Psoas muscle (tissue), 7 donors: ENCODE measurements at regions not wholly inside any gene's neighbourhood (a gene's known extent, or its start where the extent isn't known, plus 50 kb on each side); places are given as distances from the start of the nearest gene placed in this dataset.

Experiments used
- ATAC-seq, 4 donors: fragments of 200-7000 bp; cut with Tn5 transposase; one replicate each; pipeline ENCODE4 v1.9.1; 2020; ENCODE audit warnings: moderate library complexity in 3 of 4, mild to moderate bottlenecking in 2 of 4
- DNase-seq, 2 donors: peaks; one replicate each; pipeline ENCODE4 v3.0.0-alpha.2; 2020
- H3K27ac ChIP-seq: fragments of 200-600 bp; one replicate; pipeline ENCODE4 v1.8.0; 2022
- H3K27me3 ChIP-seq, 3 donors: fragments of 200-600 bp in 1 of 3; one replicate each; pipeline versions ENCODE4 v1.6.1 to v1.8.0; 2013 to 2022; ENCODE audit warnings: low read length in 2 of 3, mild to moderate bottlenecking in 2 of 3, moderate library complexity in 1 of 3; ENCODE audit not compliant: insufficient read depth in 3 of 3
- H3K36me3 ChIP-seq, 2 donors: fragments of 200-600 bp in 1 of 2; one replicate each; pipeline versions ENCODE4 v1.6.1 to v1.8.0; 2013 to 2022; ENCODE audit warnings: low read depth in 1 of 2, mild to moderate bottlenecking in 1 of 2, moderate library complexity in 1 of 2; ENCODE audit not compliant: insufficient read depth in 1 of 2
- H3K4me1 ChIP-seq: fragments of 200-600 bp; one replicate; pipeline ENCODE4 v1.8.0; 2022
- H3K4me3 ChIP-seq: fragments of 200-600 bp; one replicate; pipeline ENCODE4 v1.8.0; 2022; ENCODE audit warnings: mild to moderate bottlenecking
- H3K9me3 ChIP-seq: fragments of 200-600 bp; one replicate; pipeline ENCODE4 v1.8.0; 2022
- WGBS, 3 donors: extraction: QIAGEN DNeasy Blood & Tissue Kit; methylation state at CpG; one replicate each; pipeline versions ENCODE4 v1.1.6 to v1.1.7; 2013; 5-methylcytosine and 5-hydroxymethylcytosine counted together
- intact Hi-C, 2 donors: fragments of 100-400 bp; cut with DNase I; formaldehyde crosslinking; loops; one replicate each; pipeline versions ENCODE4 v1.11.0 to v1.14.2; 2022
- TF ChIP-seq, protein P1 (sequence below): fragments of 200-600 bp; IDR thresholded peaks from one replicate; pipeline ENCODE4 v1.8.0; 2022; ENCODE audit warnings: antibody characterized with exemption
- donor health status: healthy with polysubstance abuse.
- donor health status: DM: no; HTN: no; CAD: no; lungs with moderate emphysema.
- donor health status: Bipolar disorder and iron deficiency.
- donor health status: healthy.
- donor health status: DM: yes; HTN: yes; CAD: no.
- donor health status: DM: no; HTN: no; CAD: no.
- donor health status: DM: yes; HTN: yes; CAD: no.

GRCh38 chr10:3838460-3839437 lies 53.7 kb upstream of the KLF6 start:
- no peaks in the 10 kb centered on the region for H3K9me3 ChIP-seq
- DNase-seq (no peak), ATAC-seq (no peak)
- no peak overlapping the region for H3K4me3 ChIP-seq
- 86 to 88% (median 88%) methylated on average over 14 of the region's 14 CpGs for WGBS, 3 donors
- TF ChIP-seq, protein P1, sequence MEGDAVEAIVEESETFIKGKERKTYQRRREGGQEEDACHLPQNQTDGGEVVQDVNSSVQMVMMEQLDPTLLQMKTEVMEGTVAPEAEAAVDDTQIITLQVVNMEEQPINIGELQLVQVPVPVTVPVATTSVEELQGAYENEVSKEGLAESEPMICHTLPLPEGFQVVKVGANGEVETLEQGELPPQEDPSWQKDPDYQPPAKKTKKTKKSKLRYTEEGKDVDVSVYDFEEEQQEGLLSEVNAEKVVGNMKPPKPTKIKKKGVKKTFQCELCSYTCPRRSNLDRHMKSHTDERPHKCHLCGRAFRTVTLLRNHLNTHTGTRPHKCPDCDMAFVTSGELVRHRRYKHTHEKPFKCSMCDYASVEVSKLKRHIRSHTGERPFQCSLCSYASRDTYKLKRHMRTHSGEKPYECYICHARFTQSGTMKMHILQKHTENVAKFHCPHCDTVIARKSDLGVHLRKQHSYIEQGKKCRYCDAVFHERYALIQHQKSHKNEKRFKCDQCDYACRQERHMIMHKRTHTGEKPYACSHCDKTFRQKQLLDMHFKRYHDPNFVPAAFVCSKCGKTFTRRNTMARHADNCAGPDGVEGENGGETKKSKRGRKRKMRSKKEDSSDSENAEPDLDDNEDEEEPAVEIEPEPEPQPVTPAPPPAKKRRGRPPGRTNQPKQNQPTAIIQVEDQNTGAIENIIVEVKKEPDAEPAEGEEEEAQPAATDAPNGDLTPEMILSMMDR: no peak
- no peak overlapping the region for H3K27ac ChIP-seq
- intact Hi-C loops: loop anchor here in 1 of 2 donors (10.0 kb wide), 1 partner anchor 1444 kb away; no protein-coding TSS in a partner anchor
- no peaks in the 10 kb centered on the region for H3K4me1 ChIP-seq
- H3K36me3 ChIP-seq: no peaks in the 10 kb centered on the region
- no peaks in the 10 kb centered on the region for H3K27me3 ChIP-seq

- no peaks in the 10 kb centered on the region for H3K9me3 ChIP-seq
- H3K27ac ChIP-seq: no peak overlapping the region
- H3K36me3 ChIP-seq: no peaks in the 10 kb centered on the region
- ATAC-seq (no peak), DNase-seq (no peak)
- H3K27me3 ChIP-seq: no peaks in the 10 kb centered on the region
- no peaks in the 10 kb centered on the region for H3K4me1 ChIP-seq
- TF ChIP-seq, protein P1: no peak
- no peak overlapping the region for H3K4me3 ChIP-seq
- WGBS, 3 donors: 89 to 91% (median 90%) methylated on average over 9 of the region's 9 CpGs
- intact Hi-C loops: loop anchor here in 1 of 2 donors (10.0 kb wide), 1 partner anchor 1443 kb away; no protein-coding TSS in a partner anchor
Measured at GRCh38 chr10:3837647-3838459, 52.8 kb upstream of the KLF6 start.

DNA sequence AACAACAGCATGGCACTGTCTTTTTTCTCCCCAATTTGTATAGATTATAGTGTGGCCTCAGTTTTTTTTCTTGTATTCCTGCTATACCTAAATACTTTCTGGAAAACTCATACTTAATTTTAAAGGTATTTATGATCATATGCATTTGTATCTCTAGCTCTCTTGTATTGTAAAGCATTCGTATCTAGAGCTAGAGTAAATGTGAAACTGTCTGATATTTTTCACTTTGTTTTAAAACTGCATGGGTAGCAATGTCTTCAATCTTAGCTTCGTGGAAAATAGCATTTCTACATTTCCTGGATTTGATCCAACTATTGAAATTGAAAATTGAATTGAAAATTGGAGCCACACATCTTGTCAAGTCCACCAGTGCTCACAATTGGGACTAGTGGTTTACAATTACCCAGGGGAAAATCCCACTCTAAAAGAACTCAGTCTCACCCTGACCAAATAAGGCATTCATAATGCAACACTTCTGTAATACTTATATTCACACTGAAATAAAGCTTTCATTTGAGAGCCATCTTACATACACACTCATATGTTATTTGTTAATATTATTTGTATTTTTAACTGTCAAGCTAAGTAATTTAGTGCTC lies 51.3 kb upstream of the KLF6 start:
- Histone ChIP-seq H3K27ac (no peak overlapping the region), H3K36me3 (no peaks in the 10 kb centered on the region), H3K9me3 (no peaks in the 10 kb centered on the region), H3K4me3 (no peak overlapping the region), H3K27me3 (no peaks in the 10 kb centered on the region), H3K4me1 (peaks cover 3% of the 10 kb centered on the region)
- intact Hi-C loops: loop anchor here in 1 of 2 donors (10.0 kb wide), 1 partner anchor 1442 kb away; no protein-coding TSS in a partner anchor
- DNase-seq (no peak), ATAC-seq (no peak)
- 60 to 65% (median 63%) methylated on average over 2 of the region's 2 CpGs for WGBS, 3 donors
- TF ChIP-seq, protein P1: no peak

- 66 to 81% (median 68%) methylated on average over 6 of the region's 6 CpGs for WGBS, 3 donors
- H3K36me3 ChIP-seq: no peaks in the 10 kb centered on the region
- ATAC-seq (no peak), DNase-seq (no peak)
- H3K9me3 ChIP-seq: no peaks in the 10 kb centered on the region
- H3K4me3 ChIP-seq: no peak overlapping the region
- intact Hi-C loops: loop anchor here in 1 of 2 donors (10.0 kb wide), 1 partner anchor 1441 kb away; no protein-coding TSS in a partner anchor
- peaks cover 5% of the 10 kb centered on the region for H3K4me1 ChIP-seq
- TF ChIP-seq, protein P1: no peak
- H3K27ac ChIP-seq: no peak overlapping the region
- H3K27me3 ChIP-seq: no peaks in the 10 kb centered on the region
Measured at GRCh38 chr10:3835770-3836169, 50.8 kb upstream of the KLF6 start.
